GM13977 (cell line): ENCODE measurements at regions not wholly inside any gene's neighbourhood (a gene's known extent, or its start where the extent isn't known, plus 50 kb on each side); places are given as distances from the start of the nearest gene placed in this dataset.
A peak's percentile ranks its signal among the peaks of the same experiment; 100 is the strongest.
"Not testable (repeated sequence)": the region's sequence is repeated elsewhere in the genome, so short reads cannot be mapped to it uniquely, and the experiment has no call there.

Experiments
- DNase-seq: peaks from one replicate; pipeline ENCODE4 v3.0.0; 2012; ENCODE audit warnings: low spot score
- CTCF ChIP-seq: IDR thresholded peaks from 2 replicates; pipeline ENCODE4 v1.5.1; 2012; ENCODE audit warnings: mild to moderate bottlenecking, control low read depth; ENCODE audit not compliant: insufficient read depth; ENCODE audit errors: extremely low read depth, missing control alignments
- in situ Hi-C: fragments of 300-500 bp; cut with MboI; formaldehyde crosslinking; loops from one replicate; pipeline ENCODE4 v1.12.0; 2022; ENCODE audit warnings: low sequenced_read_pairs, low pct_unique_long_range_greater_than_20kb, mixed read lengths, inconsistent platforms; ENCODE audit not compliant: unreplicated experiment

GRCh38 chr9:1535599-1535998 is 479.5 kb upstream of the SMARCA2 start:
- TF ChIP-seq CTCF: no peak
- in situ Hi-C loops: no loop called here
- no peak for DNase-seq

- DNase-seq: peak; percentile 17
- TF ChIP-seq CTCF: no peak
- in situ Hi-C loops: no loop called here
Measured at GRCh38 chr9:1536522-1537170, 478.5 kb upstream of the SMARCA2 start.

GRCh38 chr9:1538301-1538700 is 476.8 kb upstream of the SMARCA2 start:
- no peak for TF ChIP-seq CTCF
- DNase-seq: no peak
- in situ Hi-C loops: no loop called here

- DNase-seq: no peak
- in situ Hi-C loops: no loop called here
- no peak for TF ChIP-seq CTCF
Measured at GRCh38 chr9:1539216-1539615, 475.9 kb upstream of the SMARCA2 start.

GRCh38 chr9:1550636-1551035 is 464.5 kb upstream of the SMARCA2 start:
- in situ Hi-C loops: no loop called here
- TF ChIP-seq CTCF: no peak
- no peak for DNase-seq

GRCh38 chr9:1554081-1555035 is 460.8 kb upstream of the SMARCA2 start:
- in situ Hi-C loops: no loop called here
- no peak for TF ChIP-seq CTCF

GRCh38 chr9:1558666-1559065 is 456.5 kb upstream of the SMARCA2 start:
- in situ Hi-C loops, DNase-seq: not testable (repeated sequence)

More at GRCh38 chr9:1554081-1555035, 460.8 kb upstream of the SMARCA2 start:
- no peak for DNase-seq
